PFSK-1 (cell line): ENCODE measurements at regions not wholly inside any gene's neighbourhood (a gene's known extent, or its start where the extent isn't known, plus 50 kb on each side); places are given as distances from the start of the nearest gene placed in this dataset.

Experiments
- TAF1 ChIP-seq: IDR thresholded peaks from 2 replicates; pipeline ENCODE4 v1.6.1; 2012; ENCODE audit warnings: low read length, control low read depth, borderline replicate concordance; ENCODE audit not compliant: insufficient read depth
- TF ChIP-seq, protein P1 (sequence below), 2 experiments: IDR thresholded peaks; 2 replicates each; pipeline versions ENCODE4 v1.6.1 to v1.8.0; 2011 to 2012; ENCODE audit warnings: low read depth in 2 of 2, low read length in 2 of 2, control low read depth in 1 of 2, inconsistent platforms in 1 of 2, mild to moderate bottlenecking in 1 of 2, moderate library complexity in 1 of 2; ENCODE audit not compliant: insufficient read depth in 1 of 2

DNA sequence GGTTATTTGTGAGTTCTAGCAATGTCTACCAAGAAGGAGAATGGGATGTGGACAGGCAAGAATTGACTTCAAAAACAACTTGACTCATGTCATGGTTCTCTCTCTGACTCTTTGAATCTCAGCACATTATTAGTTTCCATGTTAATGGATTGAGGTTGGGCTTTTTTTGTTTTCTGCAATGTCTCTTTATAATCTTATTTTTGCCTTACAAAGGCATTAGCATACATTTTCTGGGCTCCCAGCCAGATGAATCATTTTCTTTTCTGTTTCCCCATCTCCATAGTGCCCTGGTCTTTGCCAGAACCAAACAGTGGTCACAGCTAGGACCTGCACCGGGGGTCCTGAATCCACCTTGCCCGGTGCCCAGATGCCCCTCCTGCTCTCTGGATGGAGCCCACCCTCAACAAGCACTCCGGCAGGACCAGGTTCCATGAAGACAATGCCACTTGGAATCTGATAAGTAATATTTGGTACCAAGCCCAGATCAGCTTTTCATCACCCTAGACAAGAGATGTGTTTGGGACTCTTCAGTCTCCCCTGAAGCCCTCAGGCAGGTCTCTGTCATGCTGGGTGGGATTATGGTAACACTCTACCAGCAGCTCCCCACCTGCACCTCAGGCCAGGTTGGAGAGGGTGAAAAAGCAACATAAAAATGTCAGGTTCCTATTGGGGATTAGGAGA is 266.7 kb upstream of the SULF2 start:
- TF ChIP-seq, protein P1, sequence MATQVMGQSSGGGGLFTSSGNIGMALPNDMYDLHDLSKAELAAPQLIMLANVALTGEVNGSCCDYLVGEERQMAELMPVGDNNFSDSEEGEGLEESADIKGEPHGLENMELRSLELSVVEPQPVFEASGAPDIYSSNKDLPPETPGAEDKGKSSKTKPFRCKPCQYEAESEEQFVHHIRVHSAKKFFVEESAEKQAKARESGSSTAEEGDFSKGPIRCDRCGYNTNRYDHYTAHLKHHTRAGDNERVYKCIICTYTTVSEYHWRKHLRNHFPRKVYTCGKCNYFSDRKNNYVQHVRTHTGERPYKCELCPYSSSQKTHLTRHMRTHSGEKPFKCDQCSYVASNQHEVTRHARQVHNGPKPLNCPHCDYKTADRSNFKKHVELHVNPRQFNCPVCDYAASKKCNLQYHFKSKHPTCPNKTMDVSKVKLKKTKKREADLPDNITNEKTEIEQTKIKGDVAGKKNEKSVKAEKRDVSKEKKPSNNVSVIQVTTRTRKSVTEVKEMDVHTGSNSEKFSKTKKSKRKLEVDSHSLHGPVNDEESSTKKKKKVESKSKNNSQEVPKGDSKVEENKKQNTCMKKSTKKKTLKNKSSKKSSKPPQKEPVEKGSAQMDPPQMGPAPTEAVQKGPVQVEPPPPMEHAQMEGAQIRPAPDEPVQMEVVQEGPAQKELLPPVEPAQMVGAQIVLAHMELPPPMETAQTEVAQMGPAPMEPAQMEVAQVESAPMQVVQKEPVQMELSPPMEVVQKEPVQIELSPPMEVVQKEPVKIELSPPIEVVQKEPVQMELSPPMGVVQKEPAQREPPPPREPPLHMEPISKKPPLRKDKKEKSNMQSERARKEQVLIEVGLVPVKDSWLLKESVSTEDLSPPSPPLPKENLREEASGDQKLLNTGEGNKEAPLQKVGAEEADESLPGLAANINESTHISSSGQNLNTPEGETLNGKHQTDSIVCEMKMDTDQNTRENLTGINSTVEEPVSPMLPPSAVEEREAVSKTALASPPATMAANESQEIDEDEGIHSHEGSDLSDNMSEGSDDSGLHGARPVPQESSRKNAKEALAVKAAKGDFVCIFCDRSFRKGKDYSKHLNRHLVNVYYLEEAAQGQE (IDR thresholded peaks at IDR 0.05; ENCODE audit: insufficient read depth in 1 of 2, low read depth in 2 of 2, low read length in 2 of 2): no peak
- no peak for TF ChIP-seq TAF1
